PC-9 (cell line): ENCODE measurements at regions not wholly inside any gene's neighbourhood (a gene's known extent, or its start where the extent isn't known, plus 50 kb on each side); places are given as distances from the start of the nearest gene placed in this dataset.
"Not testable (repeated sequence)": the region's sequence is repeated elsewhere in the genome, so short reads cannot be mapped to it uniquely, and the experiment has no call there.

ENCODE experiments used
- BruUV-seq: library from RNA; stranded (reverse); fragments of 400-500 nt; replicated peaks from 2 replicates; lab custom pipeline; 2021; lab: Mats Ljungman, UMichigan
- CTCF ChIA-PET: fragments of 300-600 bp; sonication (Branson Sonifier 250); formaldehyde crosslinking; loops from one replicate; lab custom pipeline; 2022; ENCODE audit warnings: antibody characterized with exemption; lab: Charles Lee
- POLR2A ChIA-PET: fragments of 300-600 bp; sonication (Branson Sonifier 250); formaldehyde crosslinking; loops from one replicate; lab custom pipeline; 2022; ENCODE audit warnings: antibody characterized with exemption; ENCODE audit not compliant: unreplicated experiment; lab: Charles Lee
- DNase-seq, 2 experiments: peaks; one replicate each; pipeline versions ENCODE4 v3.0.0 to v3.0.0-alpha.2; 2015 to 2022; ENCODE audit warnings: mixed read lengths in 1 of 2
- H2AFZ ChIP-seq: fragments of 200-600 bp; sonication (generic); 2 replicates; pipeline ENCODE4 v1.8.1; 2017; ENCODE audit warnings: antibody characterized with exemption
- H3F3A ChIP-seq: fragments of 200-600 bp; sonication (generic); 2 replicates; pipeline ENCODE4 v1.8.1; 2017; ENCODE audit warnings: antibody characterized with exemption, mild to moderate bottlenecking, low read depth; ENCODE audit not compliant: insufficient read depth
- H3K27ac ChIP-seq: fragments of 200-600 bp; sonication (generic); 2 replicates; pipeline ENCODE4 v1.6.1; 2016; ENCODE audit warnings: mixed run types
- H3K27me3 ChIP-seq: fragments of 200-600 bp; sonication (generic); 2 replicates; pipeline ENCODE4 v1.6.1; 2016; ENCODE audit warnings: low read depth, mixed run types; ENCODE audit not compliant: insufficient read depth
- H3K36me3 ChIP-seq: fragments of 200-600 bp; sonication (generic); 2 replicates; pipeline ENCODE4 v1.6.1; 2016; ENCODE audit warnings: low read depth, mixed run types
- H3K4me1 ChIP-seq: fragments of 200-600 bp; sonication (generic); replicated peaks from 2 replicates; pipeline ENCODE4 v1.6.1; 2016; ENCODE audit warnings: mixed run types; ENCODE audit not compliant: insufficient read depth
- H3K4me2 ChIP-seq: fragments of 200-600 bp; sonication (generic); 2 replicates; pipeline ENCODE4 v1.6.1; 2017; ENCODE audit warnings: mixed run types
- H3K4me3 ChIP-seq: fragments of 200-600 bp; sonication (generic); 2 replicates; pipeline ENCODE4 v1.6.1; 2016; ENCODE audit warnings: mixed run types
- H3K79me2 ChIP-seq: fragments of 200-600 bp; sonication (generic); 2 replicates; pipeline ENCODE4 v1.6.1; 2017; ENCODE audit warnings: low read depth, mixed run types
- H3K9me2 ChIP-seq: fragments of 200-600 bp; sonication (generic); 2 replicates; pipeline ENCODE4 v1.8.1; 2017; ENCODE audit warnings: mild to moderate bottlenecking; ENCODE audit not compliant: insufficient read depth
- H3K9me3 ChIP-seq: fragments of 200-600 bp; sonication (generic); 2 replicates; pipeline ENCODE4 v1.8.1; 2016; ENCODE audit warnings: low read depth; ENCODE audit not compliant: insufficient read depth
- H4K20me1 ChIP-seq: fragments of 200-600 bp; sonication (generic); 2 replicates; pipeline ENCODE4 v1.8.1; 2017; ENCODE audit not compliant: insufficient read depth
- CTCF ChIP-seq: fragments of 200-600 bp; sonication (generic); conservative IDR thresholded peaks from 2 replicates; pipeline ENCODE4 v1.6.1; 2017; ENCODE audit warnings: mixed run types, antibody characterized with exemption, mild to moderate bottlenecking, moderate library complexity
- EZH2 ChIP-seq: fragments of 200-600 bp; sonication (generic); IDR thresholded peaks from 2 replicates; pipeline ENCODE4 v1.8.0; 2017; ENCODE audit warnings: antibody characterized with exemption, low read depth
- intact Hi-C: fragments of 100-400 bp; cut with micrococcal nuclease; formaldehyde crosslinking; loops from one replicate; pipeline ENCODE4 v1.10.0; 2022; ENCODE audit not compliant: unreplicated experiment

- Histone ChIP-seq H3K4me2 (no peak overlapping the region), H3K27me3 (no peaks in the 10 kb centered on the region), H3K9me3 (no peaks in the 10 kb centered on the region), H3K4me3 (no peak overlapping the region), H3K4me1 (no peaks in the 10 kb centered on the region), H3K36me3 (no peaks in the 10 kb centered on the region), H4K20me1 (no peaks in the 10 kb centered on the region), H2AFZ (no peak overlapping the region), H3F3A (no peaks in the 10 kb centered on the region), H3K9me2 (no peaks in the 10 kb centered on the region), H3K27ac (no peak overlapping the region), H3K79me2 (no peaks in the 10 kb centered on the region)
- intact Hi-C loops, result no loop called here
- ChIA-PET POLR2A (no interaction called here), CTCF (no interaction called here)
- no TSS peak for BruUV-seq
- no peak for DNase-seq
- no peak for TF ChIP-seq EZH2
- no peak for TF ChIP-seq CTCF
These were observed 132.3 kb upstream of the PTPRG start for GRCh38 chr3:61429106-61429505.

- BruUV-seq, H3K9me3 ChIP-seq, H3K79me2 ChIP-seq, intact Hi-C loops, DNase-seq, H3K4me1 ChIP-seq, H3K36me3 ChIP-seq, H4K20me1 ChIP-seq, H3K27me3 ChIP-seq, H3K27ac ChIP-seq, H3K4me3 ChIP-seq, H2AFZ ChIP-seq, H3F3A ChIP-seq, POLR2A ChIA-PET, CTCF ChIA-PET, H3K4me2 ChIP-seq, H3K9me2 ChIP-seq: not testable (repeated sequence)
These were observed 126.5 kb upstream of the PTPRG start for GRCh38 chr3:61434901-61435300.

DNA sequence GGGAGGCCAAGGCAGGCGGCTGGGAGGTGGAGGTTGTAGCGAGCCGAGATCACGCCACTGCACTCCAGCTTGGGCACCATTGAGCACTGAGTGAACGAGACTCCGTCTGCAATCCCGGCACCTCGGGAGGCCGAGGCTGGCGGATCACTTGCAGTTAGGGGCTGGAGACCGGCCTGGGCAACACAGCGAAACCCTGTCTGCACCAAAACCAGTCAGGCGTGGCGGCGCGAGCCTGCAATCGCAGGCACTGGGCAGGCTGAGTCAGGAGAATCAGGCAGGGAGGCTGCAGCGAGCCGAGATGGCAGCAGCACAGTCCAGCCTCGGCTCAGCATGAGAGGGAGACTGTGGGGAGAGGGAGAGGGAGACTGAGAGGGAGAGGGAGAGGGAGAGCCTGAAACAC is 126.0 kb upstream of the PTPRG start:
- H3K4me1 ChIP-seq, DNase-seq, POLR2A ChIA-PET, H2AFZ ChIP-seq, BruUV-seq, H3K4me2 ChIP-seq, H3K79me2 ChIP-seq, CTCF ChIA-PET, H3K27ac ChIP-seq, H3K36me3 ChIP-seq, H4K20me1 ChIP-seq, H3K4me3 ChIP-seq, H3F3A ChIP-seq, H3K27me3 ChIP-seq, intact Hi-C loops, H3K9me2 ChIP-seq, H3K9me3 ChIP-seq: not testable (repeated sequence)

DNA sequence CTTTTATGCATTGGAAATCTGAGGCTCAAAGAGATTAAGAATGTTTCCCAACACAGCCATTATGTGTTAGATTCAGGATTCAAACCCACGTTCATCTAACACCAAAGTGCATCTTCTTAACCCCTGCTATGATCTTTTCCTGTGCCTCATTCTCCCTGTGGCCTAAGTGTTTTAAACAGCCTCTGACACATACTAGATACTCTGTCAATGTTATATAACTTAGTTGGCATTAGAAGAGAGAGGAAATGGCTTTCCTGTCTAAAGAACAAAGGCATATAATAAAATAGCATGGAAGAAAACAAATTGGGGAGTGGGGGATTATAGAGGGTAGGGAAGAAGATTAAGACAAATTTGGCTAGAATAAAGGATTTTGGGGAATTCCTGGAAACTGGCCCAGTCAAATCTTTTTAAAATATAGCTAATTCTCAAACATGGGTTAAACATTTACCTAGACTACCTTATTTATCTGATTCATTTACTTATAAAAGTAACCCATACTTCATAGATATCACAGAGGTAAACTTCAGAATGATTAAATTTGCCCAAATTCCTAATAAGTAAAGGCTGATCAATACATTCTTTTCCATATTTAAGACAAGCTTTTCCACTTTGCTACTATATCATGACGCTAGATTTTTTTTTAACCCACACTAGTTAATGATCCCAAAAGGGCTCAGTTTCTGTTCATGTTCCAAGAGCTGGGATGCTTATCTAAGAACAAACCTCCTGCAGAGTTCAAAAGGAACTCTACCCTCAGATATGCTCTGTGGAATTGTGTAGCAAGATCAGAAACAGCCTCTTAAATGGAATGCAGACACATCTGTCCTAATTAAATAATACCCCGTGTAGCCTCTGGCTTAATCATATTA is 122.9 kb upstream of the PTPRG start:
- Histone ChIP-seq H3K27ac (no peak overlapping the region), H3K4me1 (no peaks in the 10 kb centered on the region), H3K4me3 (no peak overlapping the region), H3K4me2 (no peak overlapping the region), H2AFZ (no peak overlapping the region), H3F3A (no peaks in the 10 kb centered on the region), H3K36me3 (no peaks in the 10 kb centered on the region), H3K79me2 (no peaks in the 10 kb centered on the region), H3K9me2 (no peaks in the 10 kb centered on the region), H4K20me1 (no peaks in the 10 kb centered on the region), H3K9me3 (no peaks in the 10 kb centered on the region), H3K27me3 (no peaks in the 10 kb centered on the region)
- DNase-seq, result no peak
- POLR2A ChIA-PET, result no interaction called here
- TF ChIP-seq CTCF, result no peak
- TF ChIP-seq EZH2, result no peak
- intact Hi-C loops, result no loop called here
- no TSS peak for BruUV-seq
- CTCF ChIA-PET, result no interaction called here
